NCI-H2227 treated with DMSO at 0.1 percent for 48 hours (cell line): ENCODE measurements at regions not wholly inside any gene's neighbourhood (a gene's known extent, or its start where the extent isn't known, plus 50 kb on each side); places are given as distances from the start of the nearest gene placed in this dataset.
A peak's percentile ranks its signal among the peaks of the same experiment; 100 is the strongest.
"Not testable (repeated sequence)": the region's sequence is repeated elsewhere in the genome, so short reads cannot be mapped to it uniquely, and the experiment has no call there.

ENCODE experiments used
- DNase-seq: peaks from one replicate; lab custom pipeline; 2025; lab: John Stamatoyannopoulos, UW

- no peak for DNase-seq
Observed at GRCh38 chr20:60760256-60761000, 491.6 kb upstream of the CDH4 start.

GRCh38 chr20:60761056-60761455 is 491.0 kb upstream of the CDH4 start:
- peak; percentile 39 for DNase-seq

GRCh38 chr20:60762386-60762785 is 489.7 kb upstream of the CDH4 start:
- DNase-seq, result no peak

GRCh38 chr20:60764328-60764727 is 487.7 kb upstream of the CDH4 start:
- no peak for DNase-seq

GRCh38 chr20:60764771-60765170 is 487.3 kb upstream of the CDH4 start:
- no peak for DNase-seq

GRCh38 chr20:60765821-60766403 is 486.1 kb upstream of the CDH4 start:
- no peak for DNase-seq

- no peak for DNase-seq
Observed at GRCh38 chr20:60768216-60768615, 483.8 kb upstream of the CDH4 start.

- DNase-seq, result no peak
Observed at GRCh38 chr20:60780388-60781025, 471.6 kb upstream of the CDH4 start.

GRCh38 chr20:60782959-60783625 is 469.0 kb upstream of the CDH4 start:
- no peak for DNase-seq

- no peak for DNase-seq
Observed at GRCh38 chr20:60785301-60785700, 466.8 kb upstream of the CDH4 start.

GRCh38 chr20:60785785-60786184 is 466.3 kb upstream of the CDH4 start:
- no peak for DNase-seq

GRCh38 chr20:60786686-60787217 is 465.3 kb upstream of the CDH4 start:
- no peak for DNase-seq

- no peak for DNase-seq
Observed at GRCh38 chr20:60787276-60787675, 464.8 kb upstream of the CDH4 start.

- DNase-seq, result no peak
Observed at GRCh38 chr20:60788070-60788469, 464.0 kb upstream of the CDH4 start.

GRCh38 chr20:60789399-60789798 is 462.7 kb upstream of the CDH4 start:
- no peak for DNase-seq

GRCh38 chr20:60790339-60790738 is 461.7 kb upstream of the CDH4 start:
- not testable (repeated sequence) for DNase-seq

- no peak for DNase-seq
Observed at GRCh38 chr20:60791823-60792222, 460.2 kb upstream of the CDH4 start.

GRCh38 chr20:60792941-60793340 is 459.1 kb upstream of the CDH4 start:
- DNase-seq, result no peak

GRCh38 chr20:60794674-60795073 is 457.4 kb upstream of the CDH4 start:
- DNase-seq, result no peak

- DNase-seq, result no peak
Observed at GRCh38 chr20:60795651-60796050, 456.4 kb upstream of the CDH4 start.

GRCh38 chr20:60800185-60800584 is 451.9 kb upstream of the CDH4 start:
- no peak for DNase-seq

GRCh38 chr20:60802676-60803075 is 449.4 kb upstream of the CDH4 start:
- DNase-seq, result no peak
